ENCODE measurements at regions not wholly inside any gene's neighbourhood (a gene's known extent, or its start where the extent isn't known, plus 50 kb on each side); places are given as distances from the start of the nearest gene placed in this dataset.

GRCh38 chr7:67447297-67447696 is 450.7 kb downstream of the TYW1 start:
- TF ChIP-seq CTCF (conservative IDR thresholded peaks at IDR 0.05; ENCODE audit: low read depth in 2 of 2) (no peak), POLR2AphosphoS5 (IDR thresholded peaks at IDR 0.05; ENCODE audit: low read depth) (no peak), REST (IDR thresholded peaks at IDR 0.05; ENCODE audit: unreplicated experiment) (no peak), JUNB (IDR thresholded peaks at IDR 0.05; ENCODE audit: unreplicated experiment) (no peak), NANOG (IDR thresholded peaks at IDR 0.05; ENCODE audit: borderline replicate concordance) (no peak), EZH2phosphoT487 (IDR thresholded peaks at IDR 0.05; ENCODE audit: unreplicated experiment) (no peak), CREB1 (CRISPR knock-in tag; IDR thresholded peaks at IDR 0.05; ENCODE audit: low read depth) (no peak), EZH2 (IDR thresholded peaks at IDR 0.05; ENCODE audit: low read depth, unreplicated experiment) (no peak)
